HepG2 (cell line): ENCODE measurements at regions not wholly inside any gene's neighbourhood (a gene's known extent, or its start where the extent isn't known, plus 50 kb on each side); places are given as distances from the start of the nearest gene placed in this dataset.
A peak's percentile ranks its signal among the peaks of the same experiment; 100 is the strongest.

Experiments used
- ATAC-seq: fragments of 200-7000 bp; cut with Tn5 transposase; 3 replicates; pipeline ENCODE4 v1.9.1; 2020; ENCODE audit warnings: mild to moderate bottlenecking, moderate library complexity
- BruUV-seq: library from RNA; stranded (reverse); fragments of 400-500 nt; replicated peaks from 2 replicates; lab custom pipeline; 2021; lab: Mats Ljungman, UMichigan
- CTCF ChIA-PET: fragments of 300-600 bp; formaldehyde crosslinking; extraction: SDS; loops from one replicate; lab custom pipeline; 2021; ENCODE audit warnings: low total read pairs, inconsistent platforms, low intra/inter-chr PET ratio; lab: Yijun Ruan, JAX
- POLR2A ChIA-PET: fragments of 350-600 bp; sonication (Branson Sonifier 250); formaldehyde crosslinking; loops from one replicate; lab custom pipeline; 2020; ENCODE audit warnings: antibody characterized with exemption, inconsistent platforms; lab: Yijun Ruan, JAX
- DNase-seq: peaks from one replicate; pipeline ENCODE4 v3.0.0-alpha.2; 2015; ENCODE audit warnings: low spot score
- FAIRE-seq: peaks from 3 replicates; lab custom pipeline; 2011; peaks lifted over from hg19 to GRCh38; lab: Jason Lieb, UNC
- H2AFZ ChIP-seq: one replicate; pipeline ENCODE4 v1.6.1; 2011; ENCODE audit warnings: low read length, inconsistent platforms
- H3K27ac ChIP-seq: fragments of 300-600 bp; 3 replicates; pipeline ENCODE4 v1.8.0; 2011; ENCODE audit warnings: mixed run types, mild to moderate bottlenecking, mixed read lengths, low read length, inconsistent platforms; ENCODE audit not compliant: insufficient read depth; ENCODE audit errors: extremely low read length
- H3K27me3 ChIP-seq, 2 experiments: fragments of 200-600 bp in 1 of 2; 2 replicates in 1 of 2; 3 replicates in 1 of 2; pipeline versions ENCODE4 v1.6.0 to v1.8.0; 2011; ENCODE audit warnings: low read length in 2 of 2, mild to moderate bottlenecking in 2 of 2, moderate library complexity in 2 of 2, inconsistent platforms in 1 of 2; ENCODE audit not compliant: insufficient read depth in 2 of 2, control insufficient read depth in 1 of 2
- H3K36me3 ChIP-seq, 2 experiments: fragments of 200-600 bp in 1 of 2; replicated peaks in 1 of 2; 2 replicates in 1 of 2; 3 replicates in 1 of 2; pipeline versions ENCODE4 v1.5.1 to v1.8.0; 2011; ENCODE audit warnings: low read length in 2 of 2, inconsistent platforms in 1 of 2; ENCODE audit not compliant: insufficient read depth in 2 of 2, control insufficient read depth in 1 of 2
- H3K4me1 ChIP-seq: 2 replicates; pipeline ENCODE4 v1.5.1; 2012; ENCODE audit warnings: low read length, inconsistent platforms; ENCODE audit not compliant: insufficient read depth
- H3K4me2 ChIP-seq: 2 replicates; pipeline ENCODE4 v1.6.0; 2011; ENCODE audit warnings: low read depth, low read length, inconsistent platforms
- H3K4me3 ChIP-seq, 3 experiments: fragments of 200-600 bp in 1 of 3; sonication (generic), shearing (Covaris generic) in 1 of 3; replicated peaks in 1 of 3; 2 replicates each; pipeline ENCODE4 v1.5.1; 2011 to 2016; ENCODE audit warnings: low read length in 3 of 3, inconsistent platforms in 2 of 3, low read depth in 2 of 3, mild to moderate bottlenecking in 2 of 3, control low read depth in 1 of 3, mixed read lengths in 1 of 3; ENCODE audit not compliant: insufficient read depth in 1 of 3
- H3K79me2 ChIP-seq: one replicate; pipeline ENCODE4 v1.6.1; 2011; ENCODE audit warnings: low read length, inconsistent platforms; ENCODE audit not compliant: insufficient read depth
- H3K9ac ChIP-seq: 2 replicates; pipeline ENCODE4 v1.6.0; 2011; ENCODE audit warnings: mild to moderate bottlenecking, low read depth, low read length, inconsistent platforms; ENCODE audit not compliant: insufficient read depth
- H3K9me3 ChIP-seq: 2 replicates; pipeline ENCODE4 v1.5.1; 2012; ENCODE audit warnings: mild to moderate bottlenecking, low read length
- H4K20me1 ChIP-seq: 2 replicates; pipeline ENCODE4 v1.6.0; 2011; ENCODE audit warnings: inconsistent platforms, mild to moderate bottlenecking, low read length, moderate library complexity; ENCODE audit not compliant: insufficient read depth
- CBX1 ChIP-seq: IDR thresholded peaks from one replicate; pipeline ENCODE4 v1.6.1; 2016; ENCODE audit warnings: antibody characterized with exemption, low read depth
- EED ChIP-seq: sonication (generic); formaldehyde crosslinking; IDR thresholded peaks from 2 replicates; pipeline ENCODE4 v1.5.0; 2020; ENCODE audit warnings: mild to moderate bottlenecking, missing genetic modification reagents
- ESRRA ChIP-seq: sonication (generic); formaldehyde crosslinking; IDR thresholded peaks from 2 replicates; pipeline ENCODE4 v1.5.1; 2020; ENCODE audit warnings: mild to moderate bottlenecking, low read depth, missing genetic modification reagents
- FOXK1 ChIP-seq: sonication (generic); formaldehyde crosslinking; IDR thresholded peaks from 2 replicates; pipeline ENCODE4 v1.4.0; 2020; ENCODE audit warnings: low read depth, missing genetic modification reagents, borderline replicate concordance
- JUNB ChIP-seq: sonication (generic); formaldehyde crosslinking; IDR thresholded peaks from 2 replicates; pipeline ENCODE4 v1.8.0; 2022; ENCODE audit warnings: missing genetic modification reagents, mild to moderate bottlenecking, borderline replicate concordance
- KAT8 ChIP-seq: IDR thresholded peaks from 2 replicates; pipeline ENCODE4 v1.6.1; 2016; ENCODE audit warnings: missing genetic modification reagents, missing compliant biosample characterization
- KLF6 ChIP-seq: IDR thresholded peaks from 2 replicates; pipeline ENCODE4 v1.8.0; 2016; ENCODE audit warnings: missing biosample characterization, missing genetic modification reagents
- POGZ ChIP-seq: sonication (generic); formaldehyde crosslinking; IDR thresholded peaks from 2 replicates; pipeline ENCODE4 v1.4.0; 2020; ENCODE audit warnings: mild to moderate bottlenecking, missing genetic modification reagents
- SMYD3 ChIP-seq: sonication (generic); formaldehyde crosslinking; IDR thresholded peaks from 2 replicates; pipeline ENCODE4 v1.8.1; 2023; ENCODE audit warnings: mild to moderate bottlenecking, missing genetic modification reagents
- ZBTB3 ChIP-seq: sonication (generic); formaldehyde crosslinking; IDR thresholded peaks from 2 replicates; pipeline ENCODE4 v1.4.0; 2020; ENCODE audit warnings: low read depth, mild to moderate bottlenecking, moderate library complexity, missing genetic modification reagents, borderline replicate concordance
- ZC3H13 ChIP-seq: sonication (generic); formaldehyde crosslinking; IDR thresholded peaks from 2 replicates; pipeline ENCODE4 v1.8.1; 2023; ENCODE audit warnings: mild to moderate bottlenecking, missing genetic modification reagents, moderate library complexity
- ZMYM3 ChIP-seq: sonication (generic); formaldehyde crosslinking; IDR thresholded peaks from 2 replicates; pipeline ENCODE4 v1.5.1; 2020; ENCODE audit warnings: mild to moderate bottlenecking, missing genetic modification reagents
- ZNF333 ChIP-seq: sonication (generic); formaldehyde crosslinking; IDR thresholded peaks from 2 replicates; pipeline ENCODE4 v1.4.0; 2020; ENCODE audit warnings: mild to moderate bottlenecking, missing genetic modification reagents, borderline replicate concordance
- ZNF350 ChIP-seq: sonication (generic); formaldehyde crosslinking; IDR thresholded peaks from 2 replicates; pipeline ENCODE4 v1.4.0; 2020; ENCODE audit warnings: mild to moderate bottlenecking, low read depth, missing genetic modification reagents, borderline replicate concordance
- ZNF605 ChIP-seq: sonication (generic); formaldehyde crosslinking; IDR thresholded peaks from 2 replicates; pipeline ENCODE4 v1.8.0; 2022; ENCODE audit warnings: mild to moderate bottlenecking, missing genetic modification reagents
- WGBS: methylation state at CpG from one replicate; pipeline ENCODE4 v1.1.6; 2017; ENCODE audit warnings: low lambda C conversion rate; 5-methylcytosine and 5-hydroxymethylcytosine counted together
- in situ Hi-C: cut with HindIII; loops from 2 replicates; pipeline ENCODE4 v1.10.0; 2017; ENCODE audit warnings: low pct_unique_long_range_greater_than_20kb; ENCODE audit not compliant: extremely low pct_ligation_motif_present
- intact Hi-C: fragments of 100-400 bp; cut with micrococcal nuclease; formaldehyde crosslinking; loops from one replicate; pipeline ENCODE4 v1.10.0; 2022; ENCODE audit not compliant: unreplicated experiment
- TF ChIP-seq, protein P1 (sequence below): sonication (generic); formaldehyde crosslinking; IDR thresholded peaks from 2 replicates; pipeline ENCODE4 v1.5.1; 2020; ENCODE audit warnings: mild to moderate bottlenecking, missing genetic modification reagents, moderate library complexity
- TF ChIP-seq, protein P2 (sequence below): sonication (generic); formaldehyde crosslinking; IDR thresholded peaks from 2 replicates; pipeline ENCODE4 v1.5.1; 2020; ENCODE audit warnings: missing genetic modification reagents, mild to moderate bottlenecking, borderline replicate concordance
- TF ChIP-seq, protein P3 (sequence below): sonication (generic); formaldehyde crosslinking; IDR thresholded peaks from 2 replicates; pipeline ENCODE4 v1.5.1; 2020; ENCODE audit warnings: missing genetic modification reagents, mild to moderate bottlenecking, borderline replicate concordance
- TF ChIP-seq, protein P4 (sequence below): sonication (generic); formaldehyde crosslinking; IDR thresholded peaks from 2 replicates; pipeline ENCODE4 v1.8.0; 2022; ENCODE audit warnings: mild to moderate bottlenecking, missing genetic modification reagents

DNA sequence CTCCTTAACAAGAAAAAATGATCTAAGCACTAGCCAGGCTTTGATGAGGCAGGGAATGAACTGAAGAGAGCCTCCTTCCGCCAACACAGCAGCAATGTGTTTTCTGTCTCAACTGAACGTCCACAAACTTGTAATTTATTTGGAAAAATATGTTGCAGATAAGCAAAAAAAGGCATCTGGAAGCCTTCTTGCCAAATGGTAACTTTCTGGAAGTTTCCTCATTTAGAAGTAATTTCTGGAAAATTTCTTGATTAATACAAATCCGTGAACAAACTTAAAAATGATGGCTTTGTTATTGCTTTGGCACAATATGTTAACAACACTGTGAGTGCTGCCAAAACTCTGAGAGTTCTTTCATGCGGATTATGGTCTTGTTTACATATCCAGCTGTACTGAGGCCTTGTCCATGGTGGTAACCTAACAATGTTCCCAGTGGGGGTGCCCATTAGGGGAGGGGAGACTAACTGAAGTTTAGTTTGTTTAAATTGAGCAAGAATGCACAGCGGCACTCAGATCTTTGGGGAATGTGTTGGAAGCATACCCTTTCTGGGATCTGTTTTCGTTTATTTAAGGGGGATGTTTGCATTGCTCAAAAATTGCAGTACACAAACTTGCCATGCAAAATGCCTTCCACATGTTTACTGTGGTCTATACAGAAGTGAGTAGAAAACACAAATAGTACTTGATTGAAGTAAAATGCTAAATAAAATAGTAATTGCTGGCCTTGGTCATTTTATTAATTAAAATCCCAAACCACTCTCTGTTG, 334.7 kb downstream of the NR2F1-AS1 start:
- Histone ChIP-seq H3K36me3 (no peaks in the 10 kb centered on the region), H3K27ac (peak overlapping the region; percentile 88), H3K9me3 (no peaks in the 10 kb centered on the region), H3K4me1 (peaks cover 72% of the 10 kb centered on the region), H4K20me1 (no peaks in the 10 kb centered on the region), H3K9ac (peak overlapping the region; percentile 58), H3K79me2 (no peaks in the 10 kb centered on the region), H2AFZ (peak overlapping the region; percentile 24), H3K4me2 (peak overlapping the region; percentile 64), H3K27me3 (no peaks in the 10 kb centered on the region), H3K4me3 (peak overlapping the region in 1 of 3 experiments; percentile 32; a peak in 1 of 6 replicates)
- ATAC-seq (peak; percentile 100), FAIRE-seq (peak; percentile 85), DNase-seq (peak; percentile 100)
- ChIA-PET POLR2A (interaction anchor here (0.6 to 0.8 kb wide), 2 partner anchors 301 to 337 kb away, joined by 3 read pairs; partner anchors contain the start of gene NR2F1), CTCF (no interaction called here)
- in situ Hi-C loops = loop anchor here (10.0 kb wide), 2 partner anchors 301 to 361 kb away; no protein-coding TSS in a partner anchor
- BruUV-seq = no TSS peak
- intact Hi-C loops = loop anchor here (1.0 to 10.0 kb wide), 7 partner anchors 54 to 359 kb away; partner anchors contain the start of genes NR2F1 and NR2F1-AS1
- WGBS = 9% methylated on average over 6 of the region's 6 CpGs
- TF ChIP-seq CBX1 (peak; percentile 32), POGZ (CRISPR knock-in tag) (peak; percentile 98), FOXK1 (CRISPR knock-in tag) (peak; percentile 99), ESRRA (CRISPR knock-in tag) (peak; percentile 29; the same call in 1 of the 2 replicates), KLF6 (CRISPR knock-in tag) (peak; percentile 89), SMYD3 (CRISPR knock-in tag) (peak; percentile 99), ZC3H13 (0 out of 2 replicates have a peak, but pooled peaks have one; percentile 50), EED (CRISPR knock-in tag) (no peak), ZNF605 (CRISPR knock-in tag) (peak; percentile 87), ZBTB3 (CRISPR knock-in tag) (peak; percentile 76; the same call in 1 of the 2 replicates), ZNF333 (CRISPR knock-in tag) (no peak), ZMYM3 (peak; percentile 84), KAT8 (CRISPR knock-in tag) (peak; percentile 82), ZNF350 (no peak; the same call in 1 of the 2 replicates), JUNB (CRISPR knock-in tag) (peak; percentile 68; the same call in 1 of the 2 replicates)
- TF ChIP-seq, protein P1, sequence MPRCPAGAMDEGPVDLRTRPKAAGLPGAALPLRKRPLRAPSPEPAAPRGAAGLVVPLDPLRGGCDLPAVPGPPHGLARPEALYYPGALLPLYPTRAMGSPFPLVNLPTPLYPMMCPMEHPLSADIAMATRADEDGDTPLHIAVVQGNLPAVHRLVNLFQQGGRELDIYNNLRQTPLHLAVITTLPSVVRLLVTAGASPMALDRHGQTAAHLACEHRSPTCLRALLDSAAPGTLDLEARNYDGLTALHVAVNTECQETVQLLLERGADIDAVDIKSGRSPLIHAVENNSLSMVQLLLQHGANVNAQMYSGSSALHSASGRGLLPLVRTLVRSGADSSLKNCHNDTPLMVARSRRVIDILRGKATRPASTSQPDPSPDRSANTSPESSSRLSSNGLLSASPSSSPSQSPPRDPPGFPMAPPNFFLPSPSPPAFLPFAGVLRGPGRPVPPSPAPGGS (CRISPR knock-in tag) = no peak
- TF ChIP-seq, protein P2, sequence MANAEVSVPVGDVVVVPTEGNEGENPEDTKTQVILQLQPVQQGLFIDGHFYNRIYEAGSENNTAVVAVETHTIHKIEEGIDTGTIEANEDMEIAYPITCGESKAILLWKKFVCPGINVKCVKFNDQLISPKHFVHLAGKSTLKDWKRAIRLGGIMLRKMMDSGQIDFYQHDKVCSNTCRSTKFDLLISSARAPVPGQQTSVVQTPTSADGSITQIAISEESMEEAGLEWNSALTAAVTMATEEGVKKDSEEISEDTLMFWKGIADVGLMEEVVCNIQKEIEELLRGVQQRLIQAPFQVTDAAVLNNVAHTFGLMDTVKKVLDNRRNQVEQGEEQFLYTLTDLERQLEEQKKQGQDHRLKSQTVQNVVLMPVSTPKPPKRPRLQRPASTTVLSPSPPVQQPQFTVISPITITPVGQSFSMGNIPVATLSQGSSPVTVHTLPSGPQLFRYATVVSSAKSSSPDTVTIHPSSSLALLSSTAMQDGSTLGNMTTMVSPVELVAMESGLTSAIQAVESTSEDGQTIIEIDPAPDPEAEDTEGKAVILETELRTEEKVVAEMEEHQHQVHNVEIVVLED (CRISPR knock-in tag) = peak; percentile 40; the same call in 1 of the 2 replicates
- TF ChIP-seq, protein P3, sequence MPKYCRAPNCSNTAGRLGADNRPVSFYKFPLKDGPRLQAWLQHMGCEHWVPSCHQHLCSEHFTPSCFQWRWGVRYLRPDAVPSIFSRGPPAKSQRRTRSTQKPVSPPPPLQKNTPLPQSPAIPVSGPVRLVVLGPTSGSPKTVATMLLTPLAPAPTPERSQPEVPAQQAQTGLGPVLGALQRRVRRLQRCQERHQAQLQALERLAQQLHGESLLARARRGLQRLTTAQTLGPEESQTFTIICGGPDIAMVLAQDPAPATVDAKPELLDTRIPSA = no peak
- TF ChIP-seq, protein P4, sequence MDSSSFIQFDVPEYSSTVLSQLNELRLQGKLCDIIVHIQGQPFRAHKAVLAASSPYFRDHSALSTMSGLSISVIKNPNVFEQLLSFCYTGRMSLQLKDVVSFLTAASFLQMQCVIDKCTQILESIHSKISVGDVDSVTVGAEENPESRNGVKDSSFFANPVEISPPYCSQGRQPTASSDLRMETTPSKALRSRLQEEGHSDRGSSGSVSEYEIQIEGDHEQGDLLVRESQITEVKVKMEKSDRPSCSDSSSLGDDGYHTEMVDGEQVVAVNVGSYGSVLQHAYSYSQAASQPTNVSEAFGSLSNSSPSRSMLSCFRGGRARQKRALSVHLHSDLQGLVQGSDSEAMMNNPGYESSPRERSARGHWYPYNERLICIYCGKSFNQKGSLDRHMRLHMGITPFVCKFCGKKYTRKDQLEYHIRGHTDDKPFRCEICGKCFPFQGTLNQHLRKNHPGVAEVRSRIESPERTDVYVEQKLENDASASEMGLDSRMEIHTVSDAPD = peak; percentile 97
